HPDE6-E6E7 (cell line): ENCODE measurements at regions not wholly inside any gene's neighbourhood (a gene's known extent, or its start where the extent isn't known, plus 50 kb on each side); places are given as distances from the start of the nearest gene placed in this dataset.
"Not testable (repeated sequence)": the region's sequence is repeated elsewhere in the genome, so short reads cannot be mapped to it uniquely, and the experiment has no call there.

Source experiments
- DNase-seq: peaks from one replicate; pipeline ENCODE4 v3.0.0; 2011; ENCODE audit warnings: missing footprints; ENCODE audit errors: extremely low spot score

DNA sequence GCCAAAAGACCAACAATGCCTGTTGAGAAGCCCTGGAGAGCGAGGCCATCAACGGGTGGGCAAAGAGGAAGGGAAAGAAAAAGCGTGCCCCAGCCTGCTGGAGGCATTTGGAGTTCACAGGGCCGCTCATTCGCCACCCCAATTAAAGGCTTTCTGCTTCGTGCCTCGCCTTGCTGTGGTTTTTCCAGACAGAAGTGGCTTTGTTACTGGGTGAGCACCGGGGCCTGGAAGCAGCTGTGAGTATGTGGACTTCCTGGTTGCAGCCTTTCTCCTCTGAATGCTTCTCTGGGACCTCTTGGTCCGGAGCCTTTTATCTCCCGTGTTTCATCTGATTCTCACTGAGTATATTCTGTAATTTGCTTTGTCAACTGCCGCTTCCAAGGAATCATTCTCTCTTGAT, 118.1 kb upstream of the EGR2 start:
- no peak for DNase-seq

DNA sequence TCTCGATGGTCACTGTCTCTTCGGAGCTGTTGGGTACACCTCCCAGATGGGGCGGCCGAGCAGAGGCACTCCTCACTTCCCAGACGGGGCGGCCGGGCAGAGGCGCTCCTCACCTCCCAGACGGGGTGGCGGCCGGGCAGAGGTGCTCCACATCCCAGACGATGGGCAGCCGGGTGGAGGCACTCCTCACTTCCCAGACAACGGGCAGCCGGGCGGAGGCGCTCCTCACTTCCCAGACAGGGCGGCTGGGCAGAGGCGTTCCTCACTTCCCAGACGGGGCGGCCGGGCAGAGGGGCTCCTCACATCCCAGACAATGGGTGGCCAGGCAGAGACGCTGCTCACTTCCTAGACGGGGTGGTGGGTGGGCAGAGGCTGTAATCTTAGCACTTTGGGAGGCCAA, 112.6 kb upstream of the EGR2 start:
- not testable (repeated sequence) for DNase-seq

DNA sequence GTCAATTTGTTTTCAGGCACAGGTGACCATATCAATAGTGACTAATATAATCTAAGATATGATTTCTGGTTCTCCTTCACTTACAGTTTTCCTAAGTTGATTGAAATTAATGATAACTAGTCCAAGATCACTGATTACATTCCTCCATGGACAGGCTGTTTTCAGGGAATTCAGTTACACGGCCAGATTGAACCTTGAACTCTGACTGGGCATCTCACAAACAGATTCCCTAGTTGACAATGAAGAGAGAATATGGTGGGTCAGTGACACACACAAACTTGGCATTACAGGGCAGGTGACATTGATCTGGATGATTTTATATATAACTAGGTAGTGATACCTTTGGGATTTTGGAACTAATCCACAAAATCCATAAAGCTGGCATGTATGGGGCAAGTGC, 110.2 kb upstream of the EGR2 start:
- no peak for DNase-seq

DNA sequence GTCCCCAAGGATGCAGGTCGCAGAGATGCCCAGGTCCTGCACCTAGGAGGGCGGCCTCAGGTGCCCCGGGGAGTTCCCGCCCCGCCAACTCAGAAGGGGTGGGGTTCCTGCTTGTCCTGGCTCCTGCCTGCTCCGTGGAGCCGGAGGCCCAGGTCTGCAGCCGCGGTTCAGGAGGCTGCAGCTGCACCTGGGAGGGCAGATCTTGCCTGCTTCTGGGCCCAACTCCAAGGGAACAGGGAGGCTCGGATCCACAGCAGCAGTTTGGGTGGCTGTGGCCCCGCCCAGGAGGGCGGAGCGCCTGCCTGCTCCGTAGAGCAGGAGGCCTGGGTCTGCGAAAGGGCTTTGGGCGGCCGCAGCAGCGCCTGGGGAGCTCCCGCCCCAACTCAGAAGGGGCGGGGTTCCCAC, 108.2 kb upstream of the EGR2 start:
- no peak for DNase-seq

DNA sequence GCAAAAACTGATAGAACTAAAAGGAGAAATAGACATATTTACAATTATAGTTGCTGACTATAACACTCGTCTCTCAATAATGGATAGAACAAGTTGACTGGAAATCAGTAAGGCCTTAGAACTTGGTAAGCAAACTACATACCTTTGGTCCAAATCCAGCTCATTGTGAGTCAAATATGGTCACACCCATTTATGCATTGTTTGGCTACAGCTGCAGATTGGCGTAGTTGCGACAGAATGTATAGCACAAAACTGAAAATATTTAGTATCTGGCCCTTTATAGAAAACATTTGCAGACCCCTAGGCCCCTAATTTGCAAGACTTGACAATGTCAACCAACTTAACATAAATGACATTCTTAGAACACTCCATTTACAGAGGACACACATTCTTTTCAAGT, 103.6 kb upstream of the EGR2 start:
- peak; percentile 49 for DNase-seq

DNA sequence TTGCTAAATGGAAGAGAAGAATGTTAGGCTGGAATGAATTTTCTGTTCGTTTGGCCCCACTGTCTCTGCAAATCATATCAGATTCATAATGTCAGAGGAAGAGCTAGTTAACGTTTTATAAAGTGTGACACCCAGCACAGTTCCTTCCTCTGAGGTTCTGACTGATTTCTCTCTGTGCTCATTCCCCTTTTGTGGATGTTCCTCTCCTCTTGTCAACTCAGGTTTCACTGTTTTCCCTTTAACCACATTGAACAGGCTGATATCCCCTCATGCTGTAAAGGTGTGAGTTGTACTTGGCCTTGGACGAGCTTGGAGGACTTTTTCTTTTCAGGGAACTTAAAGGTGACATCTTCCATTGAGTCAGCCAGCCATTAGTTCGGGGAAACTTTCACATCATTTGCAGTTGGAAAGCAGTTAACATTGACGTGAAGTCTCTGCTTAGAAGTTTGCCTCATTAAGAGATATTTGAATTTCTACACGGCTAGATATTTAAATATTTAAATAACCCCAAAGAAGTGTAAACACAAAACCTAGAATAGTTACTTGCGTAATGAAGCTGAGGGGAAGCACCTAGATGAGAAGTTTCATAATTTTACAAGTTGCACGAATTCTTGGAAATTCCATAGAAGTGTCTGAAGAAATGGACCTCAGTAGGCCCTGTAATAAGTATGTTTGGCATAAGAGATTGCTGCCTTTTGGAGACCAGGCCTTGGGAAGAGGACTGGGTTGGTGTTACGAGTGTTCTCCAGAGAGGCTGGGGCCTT, 101.5 kb upstream of the EGR2 start:
- no peak for DNase-seq

DNA sequence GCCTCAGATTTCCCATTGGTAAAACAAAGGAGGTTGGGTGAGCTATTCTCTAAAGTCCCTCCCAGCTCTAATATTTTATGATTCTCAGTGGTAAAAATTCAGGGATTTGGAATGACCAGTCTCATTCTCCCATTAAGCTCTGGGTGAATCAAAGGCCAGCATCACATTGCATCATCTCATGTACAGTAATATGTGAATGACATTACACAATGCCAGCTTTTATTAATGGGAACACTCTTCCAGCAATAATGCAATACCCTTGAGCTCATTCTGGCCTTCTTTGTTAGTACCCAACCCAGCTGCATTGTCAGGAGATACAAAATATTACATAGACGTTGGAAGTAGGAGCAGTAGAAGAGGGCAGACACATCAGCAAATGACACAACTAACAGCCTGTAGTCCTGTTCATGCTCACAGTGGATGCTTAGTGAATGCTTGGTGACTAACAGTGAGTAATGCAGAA, 100.0 kb upstream of the EGR2 start:
- DNase-seq: peak; percentile 28

DNA sequence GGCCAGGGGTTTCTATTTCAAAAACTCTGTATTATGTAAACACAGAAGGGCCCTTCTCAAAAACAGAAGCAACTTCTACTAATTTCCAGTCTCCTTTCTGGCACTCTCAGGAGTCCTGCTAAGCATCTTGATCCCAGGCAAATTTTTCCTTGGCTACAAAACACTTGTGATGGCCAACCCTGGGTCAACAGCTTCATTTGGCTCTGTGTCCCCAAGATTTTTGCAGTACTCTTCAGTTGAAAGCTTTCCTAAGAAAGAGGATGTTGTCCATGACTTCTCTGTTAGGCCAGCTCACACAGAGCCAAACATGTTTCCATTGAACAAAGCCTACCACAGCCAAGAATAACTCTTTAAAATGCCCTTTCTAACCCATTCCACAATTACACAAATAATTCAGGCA, 99.0 kb upstream of the EGR2 start:
- no peak for DNase-seq

DNA sequence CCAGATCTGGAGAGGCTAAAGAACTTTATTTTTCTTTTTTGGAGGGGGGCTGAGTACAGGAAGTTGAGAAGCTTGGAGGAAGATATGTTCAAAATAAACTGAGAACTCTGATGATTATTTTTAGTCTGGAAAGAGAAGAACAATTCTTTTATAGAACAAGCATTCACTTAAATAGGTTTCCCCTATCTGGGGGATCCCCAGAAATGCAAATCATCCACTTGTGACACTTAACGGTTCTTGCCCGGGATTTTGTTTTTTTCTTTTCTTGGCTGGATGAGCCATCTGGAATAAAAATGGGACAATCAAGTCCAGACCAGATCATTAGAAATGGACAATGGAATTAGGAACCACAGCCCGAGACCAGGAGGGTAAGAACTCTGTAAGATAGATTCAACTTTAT, 95.9 kb upstream of the EGR2 start:
- DNase-seq: no peak

DNA sequence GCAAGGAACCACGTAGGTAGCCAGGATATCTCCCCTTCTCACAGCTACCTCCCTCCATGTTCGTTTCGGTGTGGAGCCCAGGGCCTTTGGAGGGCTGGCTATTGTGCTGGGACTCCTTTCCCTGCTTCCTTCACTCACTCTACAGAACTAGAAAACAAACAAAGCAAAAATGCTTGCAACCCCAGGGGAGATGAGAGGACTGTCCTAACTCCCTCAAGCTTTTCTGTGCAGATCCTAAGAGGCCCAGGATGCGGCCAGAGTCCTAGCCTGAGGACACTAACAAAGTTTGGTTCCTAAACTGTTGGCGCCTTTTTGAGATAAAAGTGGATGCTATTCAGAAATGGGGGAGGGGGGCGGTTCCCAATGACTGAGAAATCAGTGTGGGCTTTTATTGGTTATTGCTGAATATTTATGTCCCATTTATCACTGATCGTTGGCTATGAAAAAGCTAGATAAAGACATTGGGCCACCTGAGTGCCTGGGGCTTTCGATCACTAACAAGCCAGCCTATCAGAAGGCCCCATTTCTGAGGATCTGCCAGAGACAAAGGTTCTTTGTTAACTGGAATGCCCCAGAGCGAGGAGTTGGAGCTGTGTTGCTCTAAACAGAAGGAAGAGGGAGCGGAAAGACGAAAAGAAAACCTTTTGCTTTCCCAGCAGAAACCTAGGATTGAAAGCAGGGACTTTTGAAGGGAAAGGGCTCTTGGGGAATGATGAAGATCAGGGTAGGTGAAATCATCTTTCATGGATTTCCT, 95.2 kb upstream of the EGR2 start:
- no peak for DNase-seq

DNA sequence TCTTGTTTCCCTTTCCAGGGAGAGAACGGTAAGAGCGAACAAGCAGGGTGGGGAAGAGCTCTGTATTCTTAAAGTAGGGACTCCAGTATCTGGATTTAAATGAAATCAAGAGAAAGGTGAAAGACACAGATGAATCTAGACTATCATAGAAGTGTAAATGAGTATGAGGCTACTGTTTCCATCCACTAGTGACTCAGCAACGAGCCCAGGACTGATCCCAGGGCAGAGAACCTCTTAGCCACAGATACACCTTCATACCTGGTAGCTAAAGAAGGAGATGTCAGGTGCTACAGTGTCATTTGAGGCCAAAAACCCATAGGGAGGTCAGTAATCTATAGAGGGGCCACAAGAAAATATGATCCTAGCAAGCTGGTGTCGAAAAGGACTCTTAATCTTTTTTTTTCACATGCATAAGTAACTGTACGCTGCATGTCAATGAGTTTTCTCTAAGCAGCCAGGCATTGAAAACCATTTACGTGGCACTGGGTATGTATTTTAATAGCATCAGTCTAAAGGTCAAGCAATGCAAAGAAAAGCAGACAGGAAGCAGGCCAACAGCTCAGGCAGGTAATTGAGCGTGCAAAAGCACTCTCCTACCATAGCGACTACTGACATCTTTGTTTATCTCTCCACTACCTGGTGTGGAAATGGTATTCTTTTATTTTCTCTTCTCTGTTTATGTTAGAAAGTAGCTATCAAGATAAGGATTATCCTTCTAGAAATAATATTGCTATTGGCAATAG, 91.5 kb upstream of the EGR2 start:
- no peak for DNase-seq

DNA sequence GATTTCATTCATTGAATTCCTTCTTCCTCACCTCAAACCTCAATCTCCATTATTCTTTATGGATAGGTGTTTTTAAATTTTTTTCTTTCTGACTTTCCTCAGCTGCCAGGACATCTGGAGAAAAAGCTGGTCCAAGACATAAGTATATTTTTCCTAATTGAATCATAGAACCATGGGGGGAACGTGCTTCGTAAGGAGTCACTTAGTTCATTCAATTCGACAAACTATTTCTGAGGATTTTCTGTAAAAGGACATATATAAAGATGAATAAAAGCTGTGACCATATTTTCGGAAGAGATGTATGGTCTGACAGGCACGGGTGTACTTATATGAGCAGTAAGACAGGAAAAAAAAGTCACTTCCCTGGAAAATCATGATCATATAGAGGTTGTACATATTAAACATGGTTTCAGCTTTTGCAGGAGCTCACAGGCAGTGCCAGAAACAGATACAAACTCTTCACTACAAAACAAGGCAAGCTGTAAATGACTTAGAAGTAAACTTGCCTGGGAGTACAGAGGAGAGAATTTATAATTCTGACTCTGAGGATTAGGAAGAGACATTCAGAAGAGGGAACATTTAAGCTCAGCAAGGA, 88.2 kb upstream of the EGR2 start:
- DNase-seq: no peak

DNA sequence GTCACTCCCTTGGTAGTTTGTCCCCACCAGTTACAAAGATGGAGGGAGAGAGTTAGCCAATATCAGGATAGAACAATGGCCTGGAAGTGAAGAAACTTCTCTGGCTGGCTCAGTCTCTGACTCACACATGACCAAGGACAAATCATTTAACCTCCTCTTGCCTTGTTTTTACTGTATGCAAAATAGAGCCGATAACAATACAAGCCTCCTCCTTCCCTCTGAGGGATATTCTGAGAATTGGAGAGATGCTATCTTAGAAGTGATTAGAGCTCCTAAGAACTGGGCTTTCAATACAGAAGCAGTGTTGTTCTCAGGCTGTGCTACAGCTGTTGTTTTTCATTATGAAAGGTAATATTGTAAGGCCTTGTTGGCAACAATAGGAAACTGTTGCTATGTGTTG, 87.7 kb upstream of the EGR2 start:
- DNase-seq: peak; percentile 19

DNA sequence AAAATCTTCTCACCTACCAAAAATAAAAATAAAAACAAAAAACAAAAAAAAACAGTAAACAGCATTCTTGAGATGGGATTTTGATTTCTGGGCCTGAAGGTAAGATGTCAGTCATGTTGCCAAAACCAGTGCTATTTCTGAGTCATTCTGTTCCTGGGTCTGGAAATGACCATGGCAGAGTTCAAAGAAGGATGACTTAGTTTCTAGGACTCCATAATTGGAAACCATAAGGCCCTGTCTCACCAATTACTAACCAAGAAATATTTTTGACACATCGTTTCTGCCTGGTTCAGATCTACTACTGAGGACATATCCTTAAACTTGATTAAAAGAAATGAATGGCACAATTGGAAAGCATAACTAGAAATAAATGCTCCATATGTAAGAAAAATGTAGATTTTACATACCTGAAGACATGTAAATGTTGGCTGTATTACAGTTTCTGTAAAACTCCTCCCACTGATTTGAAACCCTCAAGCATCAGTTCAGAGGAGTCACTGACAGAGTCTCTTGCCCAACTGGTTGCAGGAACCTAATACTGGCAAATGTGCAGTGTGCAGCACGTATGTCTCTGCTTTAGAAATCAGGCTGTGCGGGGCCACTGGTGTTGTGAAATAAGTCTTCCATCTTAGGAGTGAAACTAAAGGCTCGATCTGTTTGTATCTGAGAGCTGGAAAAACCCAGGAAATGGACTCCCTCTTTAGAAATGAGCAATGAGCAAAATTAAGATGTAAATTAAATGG, 84.8 kb upstream of the EGR2 start:
- DNase-seq: no peak

DNA sequence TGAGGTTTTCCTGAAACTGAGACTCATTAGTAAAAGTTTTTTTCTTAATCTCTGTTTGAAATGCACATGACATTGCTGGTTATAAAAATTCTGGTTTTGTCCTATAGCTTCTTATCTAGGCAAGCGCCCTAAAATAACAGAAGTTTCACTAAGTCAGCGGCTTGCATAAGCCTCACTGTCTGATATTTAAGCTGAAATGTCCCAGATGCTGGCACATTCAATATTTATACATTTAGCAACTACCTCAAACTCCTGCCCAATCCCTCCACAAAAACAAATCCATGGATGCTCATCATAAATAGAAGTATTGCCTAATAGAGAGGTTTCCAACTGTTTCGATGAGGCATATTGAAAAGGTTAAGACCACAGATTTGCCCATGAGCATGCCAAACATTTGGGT, 83.1 kb upstream of the EGR2 start:
- no peak for DNase-seq

DNA sequence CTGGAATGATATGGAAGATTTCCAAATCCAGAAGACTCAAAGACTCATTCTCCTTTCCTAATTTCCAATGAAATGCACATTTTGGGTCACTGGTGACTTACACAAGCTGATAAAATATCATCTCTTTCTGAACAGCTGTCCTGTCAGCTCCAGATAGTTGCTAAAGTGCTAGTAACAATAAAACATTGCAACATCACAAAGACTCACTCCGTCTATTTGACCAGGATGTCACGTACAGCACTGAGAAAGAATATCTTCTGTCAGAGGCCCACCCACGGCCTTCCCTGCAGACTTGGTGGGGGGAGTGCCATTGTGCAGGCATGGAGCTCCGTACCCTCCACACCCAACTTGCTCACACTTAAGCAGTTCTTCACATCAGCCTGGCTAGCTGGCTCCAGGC, 78.9 kb upstream of the EGR2 start:
- DNase-seq: no peak

DNA sequence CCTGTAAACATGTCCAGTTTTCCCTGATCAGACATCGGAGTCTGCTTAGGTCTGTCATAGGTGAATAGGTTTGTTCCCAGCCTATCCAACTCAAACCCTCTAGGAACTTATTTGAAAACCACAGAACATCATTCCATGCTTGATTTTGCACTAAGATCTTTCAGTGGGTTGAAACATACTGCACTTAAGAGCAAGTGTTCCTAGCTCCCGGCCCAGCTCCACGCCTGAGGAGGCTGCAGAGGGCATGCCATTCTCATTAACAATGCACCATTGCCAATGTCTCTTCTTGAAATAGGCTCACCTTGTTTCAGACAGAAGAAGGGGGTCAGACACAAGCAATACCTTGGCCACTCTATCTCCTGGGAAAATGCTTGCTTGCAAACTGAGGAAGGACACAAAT, 78.0 kb upstream of the EGR2 start:
- DNase-seq: no peak

DNA sequence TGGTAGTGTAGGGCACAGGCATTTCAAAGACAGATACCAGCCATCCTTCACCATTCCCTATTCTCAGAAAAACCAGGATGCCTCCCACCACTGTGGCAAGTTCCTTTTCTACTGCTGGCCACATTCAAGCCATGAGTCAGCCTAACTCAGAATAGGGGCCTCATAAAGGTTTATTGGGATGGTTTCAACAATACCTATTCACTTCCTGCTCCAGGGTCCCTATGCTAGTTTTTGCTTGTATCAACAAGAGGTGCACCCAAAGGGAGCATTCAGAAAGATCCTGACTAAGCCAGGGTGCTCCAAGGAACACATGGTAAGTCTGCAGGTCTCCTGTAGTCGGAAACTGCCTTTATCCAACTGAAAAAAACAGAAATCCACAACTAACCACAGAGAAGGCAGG, 76.9 kb upstream of the EGR2 start:
- no peak for DNase-seq

DNA sequence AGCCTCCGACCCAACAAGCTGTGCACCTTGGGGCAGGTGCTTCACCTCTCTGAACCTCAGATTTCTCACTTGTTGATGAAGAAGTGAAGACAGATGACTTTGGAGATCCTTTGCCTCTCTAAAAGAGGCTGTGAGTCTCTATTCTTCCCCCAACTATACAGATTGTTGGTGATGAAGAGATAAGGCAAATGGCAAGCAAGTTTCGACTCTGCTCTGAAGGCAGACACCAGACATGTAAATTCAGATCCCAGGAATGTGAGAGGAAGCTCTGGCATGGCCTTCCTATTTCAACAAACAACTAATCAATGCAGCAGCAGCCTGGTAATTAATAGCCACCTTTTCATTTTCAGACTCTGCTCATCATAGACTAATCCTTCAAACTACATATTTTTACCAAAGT, 74.2 kb upstream of the EGR2 start:
- no peak for DNase-seq

DNA sequence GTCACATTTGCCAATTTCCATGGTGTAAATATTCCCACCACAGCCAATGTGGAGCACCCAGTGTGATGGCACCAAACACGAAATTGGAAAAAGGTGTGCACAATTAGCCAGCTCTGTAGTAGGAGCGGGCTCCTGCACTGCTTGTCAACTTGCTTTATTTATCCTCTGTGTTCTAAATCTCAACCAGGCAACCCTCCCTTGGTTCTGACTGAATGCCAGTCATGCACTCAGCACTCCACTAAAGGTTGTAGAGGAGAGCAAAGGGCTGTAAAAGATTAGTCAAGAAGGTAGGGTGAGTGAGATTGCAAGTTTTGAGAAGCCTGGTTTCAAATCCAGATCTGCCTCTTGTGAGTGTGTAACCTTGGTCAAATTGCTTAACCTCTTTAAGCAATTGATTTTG, 71.5 kb upstream of the EGR2 start:
- DNase-seq: no peak

DNA sequence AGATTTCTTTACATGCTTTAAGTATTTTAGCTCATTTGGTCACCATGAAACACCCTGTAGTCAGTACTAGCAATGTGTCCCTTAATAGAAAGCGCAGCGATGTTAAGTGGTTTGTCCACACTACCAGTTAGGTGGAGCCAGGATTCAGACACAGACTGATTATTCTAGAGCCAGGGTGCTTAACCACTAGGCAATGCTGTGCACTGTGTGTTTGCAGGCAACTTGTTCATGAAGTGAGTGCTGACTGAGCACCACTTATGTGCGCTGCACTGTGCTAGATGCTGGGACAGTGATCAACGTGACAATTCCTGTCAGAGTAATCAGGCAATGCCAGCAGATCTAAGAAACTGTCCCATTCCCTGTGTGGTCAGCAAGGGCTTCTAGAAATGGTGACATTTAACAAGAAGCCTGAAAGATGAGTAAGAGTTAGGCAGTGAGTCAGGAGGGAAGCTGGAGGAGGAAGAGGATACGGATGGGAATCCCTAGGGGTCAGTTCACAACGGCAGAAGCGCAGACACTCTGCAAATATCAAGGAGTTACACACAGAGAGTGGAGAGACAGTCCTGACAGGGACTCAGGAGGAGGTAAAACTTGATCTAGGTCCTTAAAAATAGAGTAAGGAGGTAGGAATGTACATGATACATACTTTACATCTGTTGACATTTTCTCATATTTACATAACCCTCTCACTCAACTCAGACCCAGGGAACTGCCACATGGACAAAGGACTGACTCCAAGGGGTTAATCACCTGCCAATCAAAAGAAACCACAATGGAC, 69.7 kb upstream of the EGR2 start:
- peak; percentile 8 for DNase-seq
